ENCODE measurements at regions not wholly inside any gene's neighbourhood (a gene's known extent, or its start where the extent isn't known, plus 50 kb on each side); places are given as distances from the start of the nearest gene placed in this dataset.
A peak's percentile ranks its signal among the peaks of the same experiment; 100 is the strongest.

DNA sequence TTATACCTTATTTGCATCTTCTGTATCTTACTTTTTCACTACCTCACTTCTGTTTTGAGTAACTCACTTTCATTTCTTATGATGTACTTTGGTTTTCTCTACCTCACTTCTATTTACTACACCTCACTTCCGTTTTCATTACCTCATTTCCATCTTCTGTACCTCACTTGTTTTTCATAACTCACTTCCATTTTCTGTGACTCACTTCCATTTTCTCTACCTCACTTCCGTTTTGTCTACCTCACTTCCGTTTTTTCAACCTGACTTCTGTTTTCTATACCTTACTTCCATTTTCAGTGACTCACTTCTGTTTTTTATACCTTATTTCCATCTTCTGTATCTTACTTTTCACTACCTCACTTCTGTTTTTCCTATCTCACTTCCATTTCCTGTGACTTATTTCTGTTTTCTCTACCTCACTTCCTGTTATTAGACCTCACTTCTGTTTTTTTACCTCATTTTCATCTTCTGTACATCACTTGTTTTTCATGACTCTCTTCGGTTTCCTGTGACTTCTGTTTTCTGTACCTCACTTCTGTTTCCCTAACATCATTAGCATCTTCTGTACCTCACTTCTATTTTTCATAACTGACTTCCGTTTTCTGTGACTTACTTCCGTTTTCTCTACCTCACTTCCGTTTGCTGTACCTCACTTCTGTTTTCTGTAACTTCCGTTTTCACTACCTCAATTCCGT is 493.1 kb upstream of the AKR1E2 start:
- peak in 1 of 2 donors; percentile 13 for DNase-seq

DNA sequence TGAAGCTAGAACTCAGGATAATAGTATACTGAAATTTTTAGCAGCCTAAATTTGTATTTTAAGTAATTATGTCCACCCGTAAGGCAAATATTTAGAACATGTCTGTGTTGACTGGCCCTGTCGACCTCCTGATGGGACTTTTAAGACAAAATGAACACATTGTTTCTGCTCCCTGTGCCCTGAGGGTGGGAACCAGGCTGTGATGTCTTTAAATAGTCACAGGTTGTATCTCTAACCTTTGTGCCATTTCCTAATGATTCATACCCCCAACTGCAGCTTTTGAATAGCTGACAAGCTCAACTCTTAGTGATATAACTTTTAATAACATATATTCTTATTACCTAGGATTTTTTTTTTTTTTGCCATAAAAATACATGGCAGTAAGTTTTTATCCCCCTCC is 494.9 kb upstream of the AKR1E2 start:
- DNase-seq: no peak

DNA sequence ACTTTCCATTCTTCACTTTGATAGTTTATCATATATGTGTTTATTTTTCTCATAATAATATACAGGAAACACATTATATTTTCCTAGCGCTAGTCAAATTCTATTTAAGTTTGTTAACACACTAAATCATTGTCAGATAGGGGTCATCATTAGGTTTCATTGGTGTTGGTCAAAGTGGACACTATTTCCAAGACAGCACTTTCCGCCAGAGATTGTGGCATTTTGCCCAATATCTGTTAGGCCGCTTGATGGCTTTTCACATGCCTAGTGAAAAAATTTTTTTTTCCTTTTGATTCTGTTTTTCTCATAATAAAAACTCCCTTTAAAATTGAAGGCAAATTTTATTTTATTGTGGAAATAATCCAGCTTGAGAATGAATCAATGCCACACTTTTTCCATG is 495.4 kb upstream of the AKR1E2 start:
- no peak for DNase-seq

DNA sequence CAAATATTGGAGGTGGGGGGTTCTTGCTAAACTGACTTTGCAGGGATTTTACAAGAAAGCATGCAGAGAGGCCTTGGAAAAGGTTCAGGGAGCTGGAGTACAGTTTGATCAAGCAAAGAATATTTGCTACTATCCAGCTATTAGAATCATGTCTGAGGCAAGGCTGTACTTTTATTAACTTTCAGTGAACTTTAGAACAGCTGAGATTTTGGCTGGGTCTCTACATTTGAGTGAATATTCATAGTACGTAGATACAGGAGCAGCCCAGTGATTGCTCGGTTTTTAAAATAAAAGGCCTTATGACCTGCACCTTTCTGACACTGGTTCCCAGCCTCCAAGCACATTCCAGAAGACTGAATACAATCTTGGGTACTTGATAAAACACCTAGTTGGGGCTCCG is 496.8 kb upstream of the AKR1E2 start:
- no peak for DNase-seq

DNA sequence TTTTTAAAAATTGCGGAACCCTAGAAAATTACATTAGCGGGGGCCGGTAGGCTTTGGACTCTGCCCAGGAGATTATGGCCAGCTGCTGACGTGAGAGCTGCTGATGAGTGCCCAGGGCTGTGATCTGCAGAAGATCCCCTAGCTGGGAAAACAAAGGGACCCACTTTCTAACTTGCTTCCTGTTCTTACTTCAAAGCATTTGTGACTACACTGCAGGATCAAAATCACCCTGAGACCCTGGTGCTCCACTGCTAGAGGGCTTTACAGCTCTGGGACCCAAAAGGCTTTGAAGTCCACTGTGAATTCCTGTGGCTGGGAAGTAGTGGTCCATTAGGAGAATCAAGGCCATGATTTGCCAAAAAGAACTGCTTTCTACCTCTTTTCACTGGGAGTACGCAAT is 499.4 kb upstream of the AKR1E2 start:
- no peak for DNase-seq

DNA sequence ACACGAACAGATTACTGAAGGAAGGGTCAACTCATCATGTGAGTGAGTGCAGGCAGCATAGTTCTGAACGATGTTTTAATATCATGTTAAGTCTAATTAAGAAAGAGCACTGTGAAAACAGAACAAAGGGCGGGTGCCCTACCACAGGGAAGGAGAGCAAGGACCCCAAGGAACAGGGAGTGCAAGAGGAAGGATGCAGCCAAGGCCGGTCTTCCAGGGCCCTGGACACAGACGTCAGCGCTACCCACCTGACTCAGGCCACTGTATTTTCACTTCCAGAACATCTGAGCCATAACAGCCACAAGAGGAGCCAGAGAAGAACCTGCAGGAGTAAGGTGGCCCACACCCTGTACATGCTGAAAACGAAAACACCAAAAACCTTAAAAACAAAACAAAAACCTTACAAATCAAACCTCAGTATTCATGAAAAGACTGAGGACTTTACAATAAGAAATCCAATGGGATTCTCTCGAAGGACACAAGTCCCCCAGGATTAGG is 506.1 kb upstream of the AKR1E2 start:
- DNase-seq: no peak

DNA sequence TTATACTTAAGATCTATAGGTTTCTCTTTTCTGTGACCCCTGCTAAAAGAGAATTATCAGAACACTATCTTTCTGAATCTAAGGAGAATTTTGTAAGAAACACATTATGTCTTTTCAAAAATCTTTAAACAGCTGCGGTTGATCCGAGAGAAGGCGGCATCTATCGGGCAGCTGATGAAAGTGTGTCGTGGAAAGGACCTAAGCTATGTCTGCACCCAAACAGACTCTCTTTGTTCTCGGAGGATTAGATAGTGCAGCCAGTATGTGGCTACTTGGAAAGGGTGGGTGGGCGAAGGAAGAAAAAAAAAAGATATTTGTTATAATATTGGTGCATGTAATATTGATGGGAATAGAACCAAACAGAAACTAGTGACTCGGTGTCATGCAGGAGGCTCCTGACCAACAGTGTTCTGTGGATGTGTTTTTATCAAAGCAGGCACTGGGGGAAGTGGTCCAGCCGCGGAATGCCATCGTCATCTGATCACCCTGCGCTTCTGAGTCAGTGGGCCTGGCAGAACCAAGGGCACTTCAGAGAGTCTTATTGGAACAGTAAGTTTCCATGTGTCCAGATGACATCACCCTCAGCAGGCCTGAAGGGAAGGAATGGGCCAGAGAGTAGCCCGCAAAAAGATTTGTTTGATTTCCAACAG is 509.7 kb upstream of the AKR1E2 start:
- DNase-seq: no peak

DNA sequence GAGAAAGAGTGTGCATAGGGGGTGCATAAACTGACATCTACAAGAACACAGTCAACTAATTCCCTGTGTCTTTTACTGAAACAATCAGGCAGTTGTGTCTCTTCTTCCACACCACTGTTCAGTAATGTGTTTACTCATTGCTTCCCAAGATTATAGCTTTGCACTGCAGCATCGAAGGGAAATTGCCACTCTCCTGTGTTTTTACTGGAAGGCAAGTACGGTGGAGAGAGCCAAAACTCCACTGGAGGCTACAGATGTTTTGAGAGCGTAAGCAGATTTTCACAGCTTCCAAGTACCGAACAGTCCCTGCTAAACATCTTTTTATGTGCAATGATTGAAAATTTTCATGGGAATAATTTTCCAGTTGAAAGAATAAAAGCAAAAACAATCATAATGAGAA is 510.5 kb upstream of the AKR1E2 start:
- DNase-seq: no peak

DNA sequence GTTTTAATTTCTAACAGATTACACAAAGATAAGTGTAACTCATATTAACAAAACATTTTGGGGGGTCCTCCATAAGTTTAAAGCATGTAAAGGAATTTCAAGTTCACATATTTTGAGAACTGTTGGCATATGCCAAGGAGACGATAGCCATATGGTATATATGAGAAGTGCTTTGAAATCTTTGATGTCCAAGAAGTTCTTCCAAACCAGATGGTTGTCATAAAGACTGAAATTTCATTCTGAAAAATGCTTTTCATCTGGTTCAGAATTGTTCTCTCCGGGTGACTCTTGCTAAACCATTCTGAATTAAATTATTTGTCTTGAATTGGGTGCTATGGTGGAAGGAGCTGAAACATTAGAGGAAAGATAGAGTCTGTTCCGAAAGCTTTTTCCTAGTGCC is 513.0 kb upstream of the AKR1E2 start:
- DNase-seq: no peak

DNA sequence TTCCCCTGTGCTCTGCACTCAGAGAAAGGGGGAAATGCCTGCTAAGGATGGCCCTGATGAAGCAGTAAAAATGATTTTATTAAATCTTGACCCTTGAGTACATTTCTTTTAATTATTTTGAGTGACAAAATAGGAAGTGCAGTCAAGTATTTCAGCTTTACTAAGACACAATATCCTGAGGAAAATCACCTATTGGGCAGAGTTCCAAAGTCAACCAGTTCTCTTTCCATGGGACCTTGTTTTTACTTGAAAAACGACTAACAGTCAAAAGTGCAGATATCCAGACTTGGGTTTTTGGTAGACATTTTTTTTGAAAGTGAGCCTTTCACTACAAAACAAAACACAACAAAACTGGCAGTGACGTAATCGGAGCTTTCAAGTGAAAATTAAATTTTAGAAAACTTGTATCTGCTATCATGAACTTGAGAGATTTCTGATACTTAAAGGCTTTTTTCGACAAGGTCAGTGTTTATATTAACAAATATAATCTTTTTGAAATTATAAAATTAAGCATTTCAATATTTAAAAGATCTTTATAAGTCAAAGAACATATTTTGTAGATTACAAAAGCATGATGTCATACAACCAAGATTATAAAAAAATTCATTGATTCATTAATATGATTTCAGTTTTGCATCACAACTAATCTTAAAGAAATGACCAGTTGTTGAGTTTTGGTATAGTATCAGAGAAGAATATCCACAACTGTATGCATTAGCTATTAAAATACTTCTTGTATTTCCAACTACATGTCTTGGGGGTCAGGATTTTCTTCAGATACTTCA is 513.8 kb upstream of the AKR1E2 start:
- DNase-seq: no peak

DNA sequence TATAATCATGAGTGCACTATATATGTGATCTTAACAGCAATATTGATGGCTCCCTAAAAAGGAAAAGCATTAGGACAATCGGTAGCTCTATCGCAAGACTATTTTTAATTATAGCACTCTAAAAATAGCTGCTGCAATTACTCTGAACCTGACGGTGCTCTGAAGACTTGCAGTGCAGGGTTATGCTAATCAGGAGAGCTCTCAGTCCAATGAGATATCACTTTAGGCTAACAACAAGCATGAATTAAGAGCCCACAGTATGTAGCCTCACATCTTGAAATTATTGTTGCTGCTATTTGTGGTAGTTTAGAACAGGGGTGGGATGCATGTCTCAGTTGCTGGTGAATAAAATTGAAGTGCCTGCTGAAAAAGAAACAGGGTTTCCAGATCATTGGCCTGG is 515.8 kb upstream of the AKR1E2 start:
- DNase-seq: no peak

DNA sequence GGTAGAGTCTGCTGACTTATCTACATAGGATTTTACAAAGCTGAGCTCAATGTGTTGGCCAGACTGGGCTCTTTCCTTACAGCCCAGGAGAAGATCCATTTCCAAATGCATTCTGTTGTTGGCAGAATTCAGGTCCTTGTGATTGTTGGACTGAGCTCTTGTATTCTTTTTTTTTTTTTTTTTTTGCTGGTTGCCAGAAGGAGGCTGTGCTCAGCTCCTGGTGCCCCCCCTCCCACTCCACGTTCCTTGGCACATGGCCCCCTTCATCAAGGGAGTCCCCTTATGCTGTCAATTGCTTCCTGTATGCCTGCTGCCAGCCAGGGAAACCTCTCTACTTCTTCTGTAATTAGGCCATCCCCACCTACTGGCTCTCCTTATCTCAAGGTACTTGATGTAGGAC is 518.1 kb upstream of the AKR1E2 start:
- DNase-seq: no peak

DNA sequence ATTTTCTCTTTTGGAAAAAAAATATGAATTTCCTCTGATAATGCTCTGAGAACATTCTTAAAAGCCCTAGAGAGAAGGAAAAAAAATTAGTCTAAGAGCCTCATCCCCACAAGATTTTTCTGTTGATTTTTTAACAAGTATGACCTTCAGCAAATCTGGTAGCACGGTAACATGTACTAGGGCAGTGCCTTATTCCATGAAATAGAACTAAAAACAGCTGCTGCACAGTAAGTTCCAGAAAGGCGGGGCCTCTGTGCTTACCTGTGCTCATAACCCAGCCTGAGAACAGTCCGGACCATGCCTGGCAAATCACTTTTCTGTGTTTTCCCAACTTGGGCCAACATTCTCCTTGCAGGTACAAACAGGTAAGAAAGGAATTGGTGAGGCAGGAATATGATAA is 519.1 kb upstream of the AKR1E2 start:
- no peak for DNase-seq

DNA sequence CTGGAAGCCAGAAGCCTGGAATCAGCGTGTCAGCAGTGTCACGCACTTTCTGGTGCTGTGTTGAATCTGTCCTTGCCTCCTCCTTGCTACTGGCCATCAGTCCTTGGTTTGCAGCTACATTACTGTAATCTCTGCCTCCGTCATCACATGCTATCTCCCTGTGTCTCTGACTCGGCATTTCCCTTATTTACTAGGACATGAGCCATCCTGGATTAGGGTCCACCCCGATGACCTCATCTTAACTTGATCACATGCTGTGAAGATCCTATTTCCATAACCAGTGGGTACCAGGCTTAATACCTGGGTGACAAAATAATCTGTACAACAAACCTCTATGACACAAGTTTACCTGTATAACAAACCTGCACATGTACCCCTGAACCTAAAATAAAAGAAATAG is 518.0 kb upstream of the KLF6 start:
- DNase-seq: no peak

DNA sequence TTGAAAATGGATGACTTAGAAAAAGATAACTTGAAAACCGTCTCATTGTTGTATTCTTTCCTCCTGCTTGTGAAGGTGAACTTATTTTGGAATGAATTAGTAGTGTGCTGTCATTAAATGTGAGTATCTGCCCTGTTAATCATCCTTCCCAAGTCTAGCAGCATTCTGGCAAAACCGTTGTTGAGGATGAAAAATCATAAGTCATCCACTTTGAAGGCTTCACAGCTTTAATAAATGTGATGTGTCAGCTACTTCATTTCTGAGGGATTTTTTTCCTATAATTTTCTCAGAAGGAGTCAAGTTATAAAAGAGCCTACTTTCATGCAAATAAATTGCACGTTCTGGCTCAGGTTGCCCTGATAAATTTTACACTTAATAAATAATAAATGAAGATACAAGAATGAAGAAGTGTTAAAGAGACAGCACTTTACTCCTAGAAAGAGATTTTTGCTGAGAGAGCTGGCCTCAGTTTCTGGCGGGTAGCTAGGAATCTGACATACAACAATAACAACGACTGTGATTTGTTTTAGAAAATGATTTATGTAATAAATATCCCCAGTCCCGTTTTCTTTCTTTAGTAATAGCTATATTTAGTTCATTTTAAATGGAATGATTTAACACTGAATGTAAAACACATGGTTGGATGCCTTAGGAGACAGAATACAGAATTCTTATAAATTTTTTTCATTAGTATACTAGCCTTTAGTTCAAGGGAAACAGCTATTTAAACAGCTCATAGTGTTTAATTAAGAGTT is 516.5 kb upstream of the KLF6 start:
- DNase-seq: no peak

DNA sequence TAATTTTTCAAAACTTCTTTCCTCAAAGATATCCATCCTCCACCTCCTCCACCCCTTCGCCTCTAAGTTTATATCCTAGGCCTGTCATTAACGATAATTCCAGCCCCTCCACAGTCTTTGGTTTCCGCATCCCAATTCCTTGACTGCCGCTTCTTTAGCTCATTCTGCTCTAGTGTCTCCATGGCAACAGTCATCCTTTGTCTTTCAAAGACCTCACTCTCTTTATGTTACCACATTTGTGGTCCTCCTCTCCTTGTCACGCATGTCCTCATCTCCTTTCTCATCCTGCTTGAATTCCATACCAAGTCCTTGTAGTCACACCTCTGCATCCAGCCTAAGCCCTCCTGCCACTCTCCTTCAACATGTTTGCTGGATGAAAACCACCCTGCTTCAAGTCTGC is 511.2 kb upstream of the KLF6 start:
- DNase-seq: no peak

DNA sequence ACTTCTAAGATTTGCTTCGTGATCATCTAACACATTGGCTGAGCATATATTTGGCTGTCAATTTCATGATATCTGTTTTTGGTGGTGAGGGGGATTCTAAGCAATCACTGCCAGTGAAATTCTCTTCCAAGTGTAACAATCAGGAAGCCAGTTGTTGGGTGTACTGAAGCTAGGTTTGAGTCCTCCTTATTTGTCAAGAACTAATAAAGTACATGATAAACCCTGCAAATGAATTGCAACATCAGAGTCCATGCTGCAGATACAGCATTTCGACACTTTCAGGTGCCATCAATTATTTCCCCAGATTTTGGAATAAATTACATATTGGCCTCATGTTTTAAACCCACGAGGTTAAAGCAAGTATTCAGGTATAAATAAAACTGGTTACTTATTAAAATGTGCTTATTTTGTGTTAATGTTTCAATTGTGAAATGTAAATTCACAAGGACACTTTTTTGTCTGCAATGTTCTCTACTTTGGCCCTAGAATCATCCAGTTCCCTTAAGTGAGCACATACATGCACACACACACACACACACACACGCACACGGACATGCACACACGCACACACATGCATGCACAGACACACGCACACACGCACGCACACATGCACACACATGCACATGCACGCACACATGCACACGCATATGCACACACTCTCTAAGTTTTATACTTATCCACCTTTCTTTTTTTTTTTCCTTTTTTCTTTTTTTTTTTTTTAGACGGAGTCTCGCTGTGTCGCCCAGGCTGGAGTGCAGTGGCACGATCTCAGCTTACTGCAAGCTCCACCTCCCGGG is 510.2 kb upstream of the KLF6 start:
- DNase-seq: no peak

DNA sequence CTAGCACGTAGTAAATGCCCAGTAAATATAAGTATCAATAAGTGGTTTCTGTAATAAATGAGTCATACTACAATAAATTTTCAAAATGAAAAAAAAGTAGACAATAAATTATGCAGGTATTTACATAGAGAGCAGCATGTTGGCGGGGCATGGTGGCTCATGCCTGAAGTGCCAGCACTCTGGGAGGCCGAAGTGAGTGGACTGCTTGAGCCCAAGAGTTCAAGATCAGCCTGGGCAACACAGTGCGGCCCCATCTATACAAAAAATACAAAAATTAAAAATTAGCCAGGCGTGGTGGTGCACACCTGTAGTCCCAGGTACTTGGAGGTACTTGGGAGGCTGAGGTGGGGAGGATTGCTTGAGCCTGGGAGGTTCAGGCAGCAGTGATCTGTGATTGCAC is 509.3 kb upstream of the KLF6 start:
- no peak for DNase-seq

DNA sequence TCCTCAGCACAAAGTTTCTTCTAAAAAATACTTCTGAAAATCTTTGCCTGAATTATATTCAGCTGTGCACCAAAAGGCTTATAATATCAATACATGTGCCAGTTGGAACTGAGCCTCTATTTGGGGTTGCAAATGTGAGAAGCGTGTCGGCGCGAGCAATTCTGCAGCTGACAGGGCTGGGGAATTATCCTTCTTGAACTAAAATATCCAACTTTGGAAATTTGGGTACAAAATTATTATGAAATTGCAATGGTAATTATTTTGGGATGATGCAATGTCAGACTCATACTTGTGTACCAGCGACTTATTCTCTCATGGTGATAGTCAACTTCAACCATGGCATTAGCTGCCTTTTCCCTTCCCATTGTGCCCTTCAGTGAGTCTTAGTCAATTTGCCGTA is 507.0 kb upstream of the KLF6 start:
- no peak for DNase-seq

DNA sequence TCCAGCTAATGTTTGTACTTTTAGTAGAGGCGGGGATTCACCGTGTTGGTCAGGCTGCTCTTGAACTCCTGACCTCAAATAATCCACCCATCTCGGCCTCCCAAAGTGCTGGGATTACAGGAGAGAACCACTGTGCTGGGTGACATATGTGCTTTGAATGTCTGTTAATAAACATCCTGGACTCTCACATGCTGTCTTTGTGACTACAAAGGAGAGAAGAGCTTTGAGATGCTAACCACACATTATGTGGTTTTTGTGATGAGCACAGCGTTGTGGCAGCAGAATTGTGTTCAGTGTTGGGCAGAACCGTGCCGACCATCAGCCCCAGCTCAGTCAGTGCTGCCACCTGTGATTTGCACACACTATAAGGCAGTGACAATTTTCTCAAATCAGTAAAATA is 500.1 kb upstream of the KLF6 start:
- peak in 1 of 2 donors; percentile 2 for DNase-seq

DNA sequence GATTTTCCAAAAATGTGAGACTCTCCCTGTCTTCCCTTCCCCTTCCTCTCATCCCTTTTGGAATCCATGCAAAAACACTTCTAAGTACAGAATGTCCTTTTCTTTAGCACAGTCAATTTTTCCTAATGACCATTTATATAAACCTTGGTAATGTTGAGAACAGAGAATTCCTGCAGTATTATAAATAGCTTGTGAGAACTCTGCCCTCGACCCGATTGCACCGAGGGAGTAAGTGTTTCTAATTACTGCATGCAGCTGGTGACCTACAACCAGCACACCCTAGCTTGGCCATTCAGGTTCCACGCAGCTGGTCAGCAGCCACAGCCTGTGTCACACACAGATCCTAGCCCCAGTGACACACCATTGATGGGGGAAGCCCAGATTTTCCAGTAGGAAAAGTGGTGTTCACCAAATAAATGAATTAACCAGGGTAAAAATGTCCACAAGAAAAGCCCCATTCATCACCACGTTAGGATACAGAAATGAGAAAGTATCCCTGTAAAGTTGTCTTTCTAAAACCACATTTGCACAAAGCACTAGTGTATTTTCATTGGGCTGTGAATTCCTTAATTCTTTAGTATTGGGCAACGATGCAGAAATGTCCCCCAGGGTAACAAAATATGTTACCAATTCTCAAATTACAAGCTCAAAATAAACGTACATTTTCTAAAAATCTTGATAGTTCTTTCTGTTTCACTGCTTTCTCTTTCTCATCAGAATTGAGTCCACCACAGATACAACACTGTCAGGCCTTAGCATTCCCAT is 499.0 kb upstream of the KLF6 start:
- DNase-seq: no peak

DNA sequence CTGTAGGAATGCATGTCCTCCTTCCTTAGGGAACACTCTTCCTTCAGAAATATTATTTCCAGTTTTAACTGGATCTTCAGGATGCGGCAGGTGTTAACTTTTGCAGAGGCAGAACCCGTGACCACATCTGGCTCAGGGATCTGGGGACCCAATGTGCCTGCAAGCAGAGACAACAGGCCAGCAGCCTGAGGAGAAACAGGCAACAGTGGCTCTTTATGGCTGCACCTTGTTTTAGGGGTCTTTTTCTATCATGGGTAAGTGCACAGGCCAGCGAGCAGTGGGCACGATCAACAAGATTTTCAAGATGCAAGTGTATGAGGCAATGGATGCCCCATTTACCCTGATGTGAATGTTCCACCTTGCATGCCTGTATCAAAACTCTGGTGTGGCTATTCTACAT is 497.5 kb upstream of the KLF6 start:
- no peak for DNase-seq
